CMK (cell line): ENCODE measurements at regions not wholly inside any gene's neighbourhood (a gene's known extent, or its start where the extent isn't known, plus 50 kb on each side); places are given as distances from the start of the nearest gene placed in this dataset.
"Not testable (repeated sequence)": the region's sequence is repeated elsewhere in the genome, so short reads cannot be mapped to it uniquely, and the experiment has no call there.

Source experiments
- DNase-seq: peaks from one replicate; pipeline ENCODE4 v3.0.0-alpha.2; 2010; ENCODE audit warnings: low read depth

- no peak for DNase-seq
Measured at GRCh38 chr15:96914081-96914480, 583.6 kb downstream of the NR2F2 start.

GRCh38 chr15:96916750-96917149 lies 586.2 kb downstream of the NR2F2 start:
- no peak for DNase-seq

GRCh38 chr15:96924570-96924969 lies 594.1 kb downstream of the NR2F2 start:
- DNase-seq, result peak; percentile 82

- DNase-seq, result no peak
Measured at GRCh38 chr15:96947296-96948229, 617.1 kb downstream of the NR2F2 start.

GRCh38 chr15:96948981-96949380 lies 618.5 kb downstream of the NR2F2 start:
- no peak for DNase-seq

- DNase-seq, result no peak
Measured at GRCh38 chr15:96958721-96959120, 628.2 kb downstream of the NR2F2 start.

- no peak for DNase-seq
Measured at GRCh38 chr15:96959501-96959900, 629.0 kb downstream of the NR2F2 start.

GRCh38 chr15:96960711-96961480 lies 630.4 kb downstream of the NR2F2 start:
- DNase-seq, result no peak

- no peak for DNase-seq
Measured at GRCh38 chr15:96966554-96966953, 636.1 kb downstream of the NR2F2 start.

- no peak for DNase-seq
Measured at GRCh38 chr15:96969732-96970710, 639.5 kb downstream of the NR2F2 start.

- DNase-seq, result no peak
Measured at GRCh38 chr15:96972201-96972600, 641.7 kb downstream of the NR2F2 start.

- no peak for DNase-seq
Measured at GRCh38 chr15:96974761-96975160, 644.3 kb downstream of the NR2F2 start.

- no peak for DNase-seq
Measured at GRCh38 chr15:96977886-96978285, 647.4 kb downstream of the NR2F2 start.

- no peak for DNase-seq
Measured at GRCh38 chr15:96978937-96979473, 648.5 kb downstream of the NR2F2 start.

- not testable (repeated sequence) for DNase-seq
Measured at GRCh38 chr15:96984121-96984671, 653.7 kb downstream of the NR2F2 start.

GRCh38 chr15:96992817-96993216 lies 662.3 kb downstream of the NR2F2 start:
- no peak for DNase-seq

- DNase-seq, result no peak
Measured at GRCh38 chr15:96997538-96997937, 667.0 kb downstream of the NR2F2 start.

- no peak for DNase-seq
Measured at GRCh38 chr15:97009031-97009431, 678.5 kb downstream of the NR2F2 start.

- DNase-seq, result no peak
Measured at GRCh38 chr15:97012986-97013385, 682.5 kb downstream of the NR2F2 start.

GRCh38 chr15:97013491-97013890 lies 683.0 kb downstream of the NR2F2 start:
- no peak for DNase-seq

- DNase-seq, result no peak
Measured at GRCh38 chr15:97014001-97014400, 683.5 kb downstream of the NR2F2 start.
